Activated CD8-positive, alpha-beta memory T cell treated with anti-CD3 and anti-CD28 coated beads for 36 hours (primary cell): ENCODE measurements at regions not wholly inside any gene's neighbourhood (a gene's known extent, or its start where the extent isn't known, plus 50 kb on each side); places are given as distances from the start of the nearest gene placed in this dataset.
"Not testable (repeated sequence)": the region's sequence is repeated elsewhere in the genome, so short reads cannot be mapped to it uniquely, and the experiment has no call there.

ENCODE experiments used
- CTCF ChIA-PET: fragments of 350-600 bp; sonication (Branson Sonifier 250); formaldehyde crosslinking; loops from one replicate; lab custom pipeline; 2021; ENCODE audit warnings: antibody characterized with exemption; lab: Charles Lee
- POLR2A ChIA-PET: fragments of 350-600 bp; sonication (Branson Sonifier 250); formaldehyde crosslinking; loops from one replicate; lab custom pipeline; 2021; ENCODE audit warnings: antibody characterized with exemption; lab: Charles Lee

- ChIA-PET CTCF (interaction anchor here (0.9 kb wide), 1 partner anchor 13 kb away, joined by 3 read pairs; no protein-coding TSS in a partner anchor), POLR2A (interaction anchor here (0.6 kb wide), 1 partner anchor 23 kb away, joined by 6 read pairs; no protein-coding TSS in a partner anchor)
These were observed 213.7 kb downstream of the ZIC5 start for GRCh38 chr13:99757756-99758459.

- CTCF ChIA-PET: no interaction called here
These were observed 215.3 kb downstream of the ZIC5 start for GRCh38 chr13:99756281-99756680.

GRCh38 chr13:99754750-99755149 is 216.8 kb downstream of the ZIC5 start:
- CTCF ChIA-PET: interaction anchor here (0.7 kb wide), 2 partner anchors 138 to 292 kb away, joined by 3 to 4 read pairs; no protein-coding TSS in a partner anchor
- POLR2A ChIA-PET: not testable (repeated sequence)

More at GRCh38 chr13:99756281-99756680, 215.3 kb downstream of the ZIC5 start:
- POLR2A ChIA-PET: no interaction called here

- ChIA-PET CTCF (no interaction called here), POLR2A (no interaction called here)
These were observed 219.2 kb downstream of the ZIC5 start for GRCh38 chr13:99752373-99752772.

- POLR2A ChIA-PET: no interaction called here
- CTCF ChIA-PET: no interaction called here
These were observed 219.9 kb downstream of the ZIC5 start for GRCh38 chr13:99751517-99752199.

DNA sequence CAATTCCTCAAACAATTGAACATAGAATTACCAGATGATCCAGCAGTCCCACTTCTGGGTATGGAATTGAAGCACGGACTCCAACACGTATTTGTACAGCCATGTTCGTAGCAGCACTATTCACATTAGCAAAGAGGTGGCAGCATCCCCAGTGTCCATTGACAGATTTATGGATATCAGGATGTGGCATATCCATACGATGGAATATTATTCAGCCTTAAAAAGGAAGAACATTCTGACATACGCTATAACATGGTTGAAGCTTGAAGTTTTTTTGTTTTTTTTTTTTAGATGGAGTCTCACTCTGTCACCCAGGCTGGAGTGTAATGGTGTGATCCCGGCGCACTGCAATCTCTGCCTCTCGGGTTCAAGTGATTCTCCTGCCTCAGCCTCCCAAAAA is 220.6 kb downstream of the ZIC5 start:
- CTCF ChIA-PET: no interaction called here
- POLR2A ChIA-PET: no interaction called here

DNA sequence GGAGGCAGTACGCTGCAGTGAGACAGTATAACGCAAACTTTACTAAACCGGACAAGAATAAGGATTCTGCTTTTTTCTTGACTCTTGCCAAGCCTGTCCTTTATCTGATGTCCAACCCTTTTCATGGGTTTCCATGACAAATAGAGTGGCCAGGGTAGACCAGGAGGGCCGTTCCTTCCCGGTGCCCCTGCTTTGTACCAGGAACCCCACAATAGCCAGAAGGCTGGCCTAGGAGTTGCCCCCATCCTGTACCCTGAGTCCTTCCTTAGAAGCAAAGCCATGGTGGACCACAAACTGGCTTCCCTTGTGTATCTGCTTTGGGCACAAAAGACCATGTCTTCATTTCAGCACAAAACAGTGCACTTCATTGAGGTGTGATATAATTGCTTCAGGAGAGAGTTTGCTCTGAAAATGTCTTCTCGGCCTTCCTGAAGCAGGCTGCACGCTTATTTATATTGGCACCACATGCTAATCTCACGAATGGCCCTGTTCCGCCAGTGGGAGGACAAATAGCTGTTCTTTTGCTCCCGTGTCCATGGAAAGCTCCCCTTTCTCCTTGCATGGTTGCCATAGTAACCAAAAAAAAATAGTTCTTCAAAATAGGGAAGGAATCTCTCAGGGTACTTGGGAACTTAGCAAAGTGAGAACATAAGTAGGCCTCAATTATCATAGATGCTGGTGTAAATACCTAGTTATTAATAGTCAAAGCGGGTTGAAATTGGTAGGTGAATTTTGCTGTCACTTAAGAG is 222.1 kb downstream of the ZIC5 start:
- POLR2A ChIA-PET: no interaction called here
- CTCF ChIA-PET: no interaction called here

DNA sequence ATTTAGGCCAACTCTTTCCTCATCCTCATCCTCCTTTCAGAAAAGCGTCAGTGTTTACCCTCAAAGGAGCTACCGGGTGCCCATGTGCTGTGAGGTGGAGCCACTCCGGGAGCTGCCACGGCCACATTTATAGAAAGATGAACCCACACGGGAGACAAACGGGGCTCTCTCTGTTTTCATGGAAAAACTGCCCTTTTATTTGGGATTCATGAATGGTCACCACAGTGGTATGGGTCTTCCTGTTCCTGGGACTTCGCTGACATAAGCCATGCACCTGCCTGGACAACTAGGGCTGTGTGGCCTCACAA is 224.2 kb downstream of the ZIC5 start:
- ChIA-PET CTCF (no interaction called here), POLR2A (no interaction called here)

GRCh38 chr13:99746637-99747402 is 224.7 kb downstream of the ZIC5 start:
- CTCF ChIA-PET: no interaction called here
- POLR2A ChIA-PET: no interaction called here

- POLR2A ChIA-PET: no interaction called here
- CTCF ChIA-PET: no interaction called here
These were observed 228.5 kb downstream of the ZIC5 start for GRCh38 chr13:99743094-99743493.

GRCh38 chr13:99741960-99742359 is 229.6 kb downstream of the ZIC5 start:
- CTCF ChIA-PET: no interaction called here
- POLR2A ChIA-PET: no interaction called here

DNA sequence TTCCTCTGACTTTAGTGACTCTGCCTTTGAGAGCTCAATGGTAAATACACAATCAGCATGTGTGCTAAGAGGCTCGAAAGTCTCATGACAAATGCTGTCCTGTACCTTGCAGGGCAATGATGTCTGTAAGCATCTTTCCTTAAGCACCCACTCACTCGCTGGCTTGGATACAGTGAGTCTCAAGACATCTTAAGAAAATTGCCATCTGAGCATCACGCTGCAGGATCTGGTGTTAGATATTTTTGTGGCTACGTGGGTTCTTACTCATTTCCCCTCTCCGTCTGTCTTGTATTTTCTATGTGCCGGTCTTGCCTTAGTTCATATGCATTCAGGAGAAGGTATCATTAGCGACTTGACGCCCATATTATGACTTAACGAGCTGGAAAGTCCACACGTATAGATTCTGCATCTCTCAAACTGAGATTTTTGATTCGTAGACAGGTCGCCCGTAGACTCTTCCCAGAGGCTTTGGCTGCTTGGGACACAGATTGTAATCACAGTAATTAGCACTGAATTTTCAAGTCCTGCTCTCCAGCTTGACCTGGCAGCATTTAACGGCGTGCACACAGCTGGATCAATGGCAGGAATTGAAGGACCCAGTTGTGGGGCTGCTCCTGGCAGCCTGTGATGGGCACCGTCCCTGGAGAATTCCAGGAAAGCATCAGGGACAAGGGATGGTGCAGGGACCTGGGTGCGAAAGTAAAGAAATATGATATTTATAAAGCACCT is 231.2 kb downstream of the ZIC5 start:
- ChIA-PET CTCF (interaction anchor here (0.6 kb wide), 1 partner anchor 261 kb away, joined by 3 read pairs; no protein-coding TSS in a partner anchor), POLR2A (no interaction called here)

GRCh38 chr13:99738626-99739025 is 232.9 kb downstream of the ZIC5 start:
- ChIA-PET CTCF (no interaction called here), POLR2A (no interaction called here)

DNA sequence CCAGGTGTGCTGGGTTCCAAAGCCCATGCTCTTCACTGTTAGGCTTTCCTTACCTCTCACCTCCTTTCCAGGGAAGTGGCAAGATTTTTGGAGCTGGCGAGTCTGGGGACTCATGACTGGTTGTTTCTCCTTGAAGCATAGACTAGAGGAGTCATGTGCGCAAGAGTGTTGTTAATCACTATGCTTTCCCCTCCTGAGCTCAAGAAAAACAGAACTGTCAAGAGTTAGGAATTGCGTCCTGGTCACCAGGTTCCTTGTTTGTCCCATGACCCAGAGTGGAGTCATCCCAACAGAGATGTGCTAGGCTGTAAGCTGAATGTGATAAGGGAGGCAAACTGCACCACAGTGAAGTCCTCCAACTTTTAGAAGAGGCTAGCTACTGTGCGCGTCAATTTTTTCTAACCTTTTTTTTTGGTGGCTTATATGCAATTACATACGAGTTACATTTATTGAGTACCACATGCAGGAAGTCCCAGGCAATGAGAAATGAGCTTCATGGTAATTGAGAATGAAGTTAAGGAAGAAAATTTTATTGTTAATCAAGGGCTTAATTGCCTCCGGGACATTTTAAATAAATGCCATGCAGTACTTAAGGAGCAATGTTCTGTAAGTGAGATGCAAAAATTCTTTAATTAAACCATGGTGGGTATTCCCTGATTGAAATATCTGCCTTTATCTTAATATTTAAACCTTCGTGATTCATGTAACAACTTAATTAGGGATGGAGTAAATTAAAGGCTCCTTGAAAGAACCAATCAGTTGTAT is 233.9 kb downstream of the ZIC5 start:
- POLR2A ChIA-PET: no interaction called here
- CTCF ChIA-PET: no interaction called here

DNA sequence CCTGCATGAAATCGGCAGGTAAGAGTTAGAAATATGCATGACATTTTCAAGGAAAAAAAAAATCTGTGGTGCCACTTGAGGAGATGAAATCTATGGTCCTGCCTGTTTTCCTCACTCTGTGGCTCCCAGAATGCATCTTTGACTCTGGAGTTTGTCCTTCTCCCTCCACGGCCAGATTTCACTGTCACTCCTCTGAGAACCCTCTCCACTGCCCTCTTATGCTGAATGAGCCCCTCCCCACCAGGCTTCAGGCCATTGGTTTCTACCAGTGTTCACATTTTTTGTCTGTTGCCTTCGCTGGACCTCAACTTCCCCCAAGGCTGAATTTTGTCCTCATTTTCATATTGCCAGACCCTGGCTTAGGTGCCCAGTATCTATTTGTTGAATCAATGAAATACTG is 235.0 kb downstream of the ZIC5 start:
- POLR2A ChIA-PET: no interaction called here
- CTCF ChIA-PET: no interaction called here

DNA sequence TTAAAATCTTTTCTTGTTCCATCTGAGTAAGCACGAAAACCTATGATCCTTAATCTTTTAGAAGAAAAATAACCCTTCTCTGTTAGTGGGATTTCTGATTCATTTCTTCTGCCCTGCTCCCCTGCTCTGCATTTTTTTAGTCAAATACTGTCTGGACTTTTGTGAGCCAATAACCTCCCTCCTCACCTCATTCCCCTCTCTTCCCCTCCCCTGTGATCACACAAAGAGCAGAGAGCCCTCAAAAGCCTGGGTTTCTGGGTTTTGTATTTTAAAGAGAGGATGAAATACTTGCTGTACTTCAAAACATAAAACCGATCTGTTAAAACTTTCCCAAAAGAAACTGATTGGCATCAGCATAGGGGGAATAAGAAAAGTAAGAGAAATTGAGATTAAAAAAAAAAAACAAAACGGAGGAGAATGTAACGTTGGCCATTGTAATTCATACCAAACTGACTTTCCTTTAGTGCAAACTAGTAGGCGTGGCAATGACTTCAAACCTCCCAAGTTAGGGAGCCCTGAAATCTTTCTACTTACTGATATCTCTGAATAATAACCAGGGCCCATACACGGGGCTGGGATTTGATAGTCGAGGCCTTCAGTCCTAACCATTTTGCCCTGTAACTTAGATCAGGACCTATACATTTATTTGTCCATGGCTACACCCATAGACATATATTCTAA is 232.9 kb downstream of the TM9SF2 start:
- ChIA-PET POLR2A (no interaction called here), CTCF (no interaction called here)

DNA sequence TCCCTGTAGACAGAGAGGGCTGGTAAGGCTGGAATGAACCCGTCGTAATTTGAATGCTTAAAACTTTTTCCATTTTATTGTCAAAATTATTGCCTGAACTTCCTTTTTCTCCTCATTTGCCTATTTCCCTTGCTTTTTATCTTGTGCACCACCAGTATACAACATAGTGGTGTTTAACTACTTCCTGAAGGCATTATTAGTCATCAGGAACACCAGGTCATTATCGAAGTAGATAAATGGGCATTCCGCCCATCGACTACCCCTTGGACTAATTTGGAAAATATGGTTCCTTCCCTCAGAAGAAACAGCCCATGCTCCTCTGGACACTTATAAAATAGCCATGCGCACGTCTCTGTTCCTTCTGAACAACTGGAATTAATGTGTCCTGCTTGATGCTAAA is 232.1 kb downstream of the TM9SF2 start:
- POLR2A ChIA-PET: no interaction called here
- CTCF ChIA-PET: no interaction called here

- POLR2A ChIA-PET: no interaction called here
- CTCF ChIA-PET: no interaction called here
These were observed 230.5 kb downstream of the TM9SF2 start for GRCh38 chr13:99731747-99732146.
